DND-41 (cell line): ENCODE measurements at regions not wholly inside any gene's neighbourhood (a gene's known extent, or its start where the extent isn't known, plus 50 kb on each side); places are given as distances from the start of the nearest gene placed in this dataset.

Experiments
- ATAC-seq: fragments of 200-7000 bp; cut with Tn5 transposase; 3 replicates; pipeline ENCODE4 v1.9.1; 2021; ENCODE audit warnings: low read depth; ENCODE audit not compliant: insufficient read depth
- DNase-seq: peaks from one replicate; pipeline ENCODE4 v3.0.0-alpha.2; 2020
- H2AFZ ChIP-seq: 2 replicates; pipeline ENCODE4 v1.6.0; 2012; ENCODE audit warnings: low read depth, low read length
- H3K27ac ChIP-seq: 2 replicates; pipeline ENCODE4 v1.5.1; 2012; ENCODE audit warnings: low read length, inconsistent platforms
- H3K27me3 ChIP-seq: fragments of 200-600 bp; sonication (generic); 2 replicates; pipeline ENCODE4 v1.6.0; 2012; ENCODE audit warnings: low read length, mild to moderate bottlenecking, inconsistent platforms; ENCODE audit not compliant: insufficient read depth, poor library complexity
- H3K36me3 ChIP-seq: 2 replicates; pipeline ENCODE4 v1.5.1; 2012; ENCODE audit warnings: low read length, inconsistent platforms; ENCODE audit not compliant: insufficient read depth
- H3K4me1 ChIP-seq: 2 replicates; pipeline ENCODE4 v1.5.1; 2012; ENCODE audit warnings: mild to moderate bottlenecking, low read length; ENCODE audit not compliant: insufficient read depth
- H3K4me2 ChIP-seq: 2 replicates; pipeline ENCODE4 v1.6.0; 2012; ENCODE audit warnings: mild to moderate bottlenecking, moderate library complexity, low read length, inconsistent platforms; ENCODE audit not compliant: insufficient read depth
- H3K4me3 ChIP-seq, 2 experiments: fragments of 200-600 bp in 1 of 2; shearing (Covaris generic) in 1 of 2; 2 replicates each; pipeline ENCODE4 v1.5.1; 2012 to 2016; ENCODE audit warnings: inconsistent platforms in 2 of 2, low read length in 2 of 2, mild to moderate bottlenecking in 2 of 2, low read depth in 1 of 2, moderate library complexity in 1 of 2
- H3K79me2 ChIP-seq: 2 replicates; pipeline ENCODE4 v1.6.0; 2012; ENCODE audit warnings: low read length, inconsistent platforms; ENCODE audit not compliant: insufficient read depth
- H3K9ac ChIP-seq: 2 replicates; pipeline ENCODE4 v1.6.0; 2012; ENCODE audit warnings: low read depth, mild to moderate bottlenecking, inconsistent platforms, low read length, moderate library complexity
- H3K9me3 ChIP-seq: 2 replicates; pipeline ENCODE4 v1.5.1; 2012; ENCODE audit warnings: low read length, moderate library complexity, mild to moderate bottlenecking, inconsistent platforms; ENCODE audit not compliant: insufficient read depth, severe bottlenecking
- H4K20me1 ChIP-seq: 2 replicates; pipeline ENCODE4 v1.6.0; 2012; ENCODE audit warnings: low read length; ENCODE audit not compliant: insufficient read depth
- EZH2 ChIP-seq: IDR thresholded peaks from 3 replicates; pipeline ENCODE4 v1.6.1; 2012; ENCODE audit warnings: borderline replicate concordance, low read depth, mild to moderate bottlenecking, moderate library complexity, low read length, inconsistent platforms; ENCODE audit not compliant: severe bottlenecking
- TF ChIP-seq, protein P1 (sequence below): IDR thresholded peaks from 2 replicates; pipeline ENCODE4 v1.5.1; 2012; ENCODE audit warnings: borderline replicate concordance, low read length, moderate library complexity, mild to moderate bottlenecking; ENCODE audit not compliant: poor library complexity, severe bottlenecking; ENCODE audit errors: extremely low read depth

DNA sequence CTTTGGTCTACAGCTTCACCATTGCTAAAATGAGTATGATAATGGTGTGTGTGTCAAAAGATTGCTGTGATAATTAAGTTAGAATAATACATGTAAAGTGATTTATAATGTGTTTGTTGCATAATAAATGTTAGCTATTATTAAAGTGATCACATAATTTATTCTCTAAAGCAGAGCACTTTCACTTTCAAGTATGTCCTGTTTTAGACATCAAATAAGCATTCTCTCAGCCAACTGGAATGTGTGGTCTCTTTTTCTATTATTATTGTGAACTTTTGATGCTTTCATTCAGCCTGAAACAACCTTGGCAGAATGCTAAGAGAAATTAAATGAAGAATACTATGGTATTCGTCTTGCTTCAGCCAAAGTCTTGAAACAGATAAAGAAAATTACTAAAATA lies 102.8 kb upstream of the COL11A1 start:
- Histone ChIP-seq H3K9me3 (no peaks in the 10 kb centered on the region), H3K4me2 (no peak overlapping the region), H3K27me3 (no peaks in the 10 kb centered on the region), H3K36me3 (no peaks in the 10 kb centered on the region), H2AFZ (no peak overlapping the region), H3K9ac (no peak overlapping the region), H4K20me1 (no peaks in the 10 kb centered on the region), H3K4me1 (no peaks in the 10 kb centered on the region), H3K27ac (no peak overlapping the region), H3K79me2 (no peaks in the 10 kb centered on the region), H3K4me3 (no peak overlapping the region)
- no peak for TF ChIP-seq EZH2
- TF ChIP-seq, protein P1, sequence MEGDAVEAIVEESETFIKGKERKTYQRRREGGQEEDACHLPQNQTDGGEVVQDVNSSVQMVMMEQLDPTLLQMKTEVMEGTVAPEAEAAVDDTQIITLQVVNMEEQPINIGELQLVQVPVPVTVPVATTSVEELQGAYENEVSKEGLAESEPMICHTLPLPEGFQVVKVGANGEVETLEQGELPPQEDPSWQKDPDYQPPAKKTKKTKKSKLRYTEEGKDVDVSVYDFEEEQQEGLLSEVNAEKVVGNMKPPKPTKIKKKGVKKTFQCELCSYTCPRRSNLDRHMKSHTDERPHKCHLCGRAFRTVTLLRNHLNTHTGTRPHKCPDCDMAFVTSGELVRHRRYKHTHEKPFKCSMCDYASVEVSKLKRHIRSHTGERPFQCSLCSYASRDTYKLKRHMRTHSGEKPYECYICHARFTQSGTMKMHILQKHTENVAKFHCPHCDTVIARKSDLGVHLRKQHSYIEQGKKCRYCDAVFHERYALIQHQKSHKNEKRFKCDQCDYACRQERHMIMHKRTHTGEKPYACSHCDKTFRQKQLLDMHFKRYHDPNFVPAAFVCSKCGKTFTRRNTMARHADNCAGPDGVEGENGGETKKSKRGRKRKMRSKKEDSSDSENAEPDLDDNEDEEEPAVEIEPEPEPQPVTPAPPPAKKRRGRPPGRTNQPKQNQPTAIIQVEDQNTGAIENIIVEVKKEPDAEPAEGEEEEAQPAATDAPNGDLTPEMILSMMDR = no peak
- ATAC-seq = no peak
- DNase-seq = no peak

DNA sequence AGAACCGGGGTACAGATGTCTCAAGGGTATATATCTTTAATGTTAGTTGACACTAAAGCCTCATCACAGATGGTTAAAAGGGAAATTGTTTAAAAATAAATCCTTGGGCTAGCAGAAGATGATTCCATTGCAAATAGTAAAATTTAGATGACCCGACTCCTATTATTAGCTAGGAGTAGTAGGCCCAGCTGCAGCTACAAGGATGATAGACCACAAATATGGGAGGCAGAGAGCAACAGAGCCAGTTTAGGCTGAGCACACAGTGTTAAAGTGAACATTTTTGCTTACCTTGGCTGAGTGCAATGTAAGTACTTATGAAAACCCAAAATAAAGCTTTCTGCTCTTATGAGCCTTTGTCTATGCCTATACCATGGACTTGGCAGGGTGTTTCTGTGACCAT lies 100.5 kb upstream of the COL11A1 start:
- H3K9me3 ChIP-seq = no peaks in the 10 kb centered on the region
- H3K36me3 ChIP-seq = no peaks in the 10 kb centered on the region
- H3K9ac ChIP-seq = no peak overlapping the region
- no peaks in the 10 kb centered on the region for H3K27me3 ChIP-seq
- H3K4me3 ChIP-seq = no peak overlapping the region
- H4K20me1 ChIP-seq = no peaks in the 10 kb centered on the region
- TF ChIP-seq EZH2 = no peak
- TF ChIP-seq, protein P1 = no peak
- H3K4me2 ChIP-seq = no peak overlapping the region
- H3K4me1 ChIP-seq = no peaks in the 10 kb centered on the region
- H3K79me2 ChIP-seq = no peaks in the 10 kb centered on the region
- H2AFZ ChIP-seq = no peak overlapping the region
- no peak overlapping the region for H3K27ac ChIP-seq
- ATAC-seq = no peak
- no peak for DNase-seq

DNA sequence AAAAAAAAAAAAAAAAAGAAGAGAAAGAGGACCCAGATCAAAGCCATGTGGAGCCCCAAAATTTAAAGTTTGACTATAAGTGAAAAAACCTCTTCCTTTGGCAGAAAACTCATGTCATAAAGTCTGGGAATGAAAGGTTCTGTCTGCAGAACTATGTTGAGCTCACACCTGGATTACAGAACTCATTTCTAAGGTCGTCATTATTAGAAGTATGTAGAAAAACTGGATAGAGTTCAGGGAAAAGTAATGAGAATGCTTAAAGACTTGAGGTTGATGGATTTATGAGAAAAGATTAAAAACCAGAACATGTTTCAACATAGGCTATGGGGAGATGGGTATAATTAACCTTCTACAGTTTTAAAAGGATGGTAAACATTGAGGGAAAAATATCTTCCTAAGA lies 90.7 kb upstream of the COL11A1 start:
- TF ChIP-seq, protein P1 = no peak
- no peak for TF ChIP-seq EZH2

DNA sequence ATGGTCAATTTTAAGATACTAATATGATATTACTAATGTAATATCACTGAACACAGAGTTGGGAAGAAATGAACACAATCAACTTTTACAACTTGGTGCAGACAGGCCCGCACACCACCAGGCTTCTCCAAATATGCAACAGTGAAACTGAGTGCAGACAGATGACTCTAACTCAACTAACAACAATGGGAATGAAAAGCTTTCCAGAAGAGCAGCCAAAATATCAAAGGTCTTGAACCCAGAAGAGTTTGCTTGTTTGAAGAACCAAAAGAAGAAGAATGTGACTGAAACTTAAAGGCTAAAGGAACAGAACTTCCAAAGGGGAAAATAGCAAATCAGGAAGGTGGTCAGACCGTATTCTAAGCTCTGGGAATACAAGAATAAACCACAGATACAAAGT lies 89.8 kb upstream of the COL11A1 start:
- no peak for ATAC-seq
- no peak overlapping the region for H2AFZ ChIP-seq
- H3K79me2 ChIP-seq = no peaks in the 10 kb centered on the region
- no peaks in the 10 kb centered on the region for H3K9me3 ChIP-seq
- no peaks in the 10 kb centered on the region for H4K20me1 ChIP-seq
- no peak overlapping the region for H3K27ac ChIP-seq
- TF ChIP-seq, protein P1 = no peak
- TF ChIP-seq EZH2 = no peak
- H3K4me1 ChIP-seq = no peaks in the 10 kb centered on the region
- H3K9ac ChIP-seq = no peak overlapping the region
- no peak overlapping the region for H3K4me3 ChIP-seq
- H3K27me3 ChIP-seq = no peaks in the 10 kb centered on the region
- H3K36me3 ChIP-seq = no peaks in the 10 kb centered on the region
- no peak overlapping the region for H3K4me2 ChIP-seq
- no peak for DNase-seq

More for the DNA sequence above, 90.7 kb upstream of the COL11A1 start:
- Histone ChIP-seq H3K27ac (no peak overlapping the region), H3K9me3 (no peaks in the 10 kb centered on the region), H3K36me3 (no peaks in the 10 kb centered on the region), H2AFZ (no peak overlapping the region), H3K4me1 (no peaks in the 10 kb centered on the region), H3K9ac (no peak overlapping the region), H3K27me3 (no peaks in the 10 kb centered on the region), H3K79me2 (no peaks in the 10 kb centered on the region), H4K20me1 (no peaks in the 10 kb centered on the region), H3K4me2 (no peak overlapping the region), H3K4me3 (no peak overlapping the region)
- DNase-seq (no peak), ATAC-seq (no peak)
